ENCODE measurements at regions not wholly inside any gene's neighbourhood (a gene's known extent, or its start where the extent isn't known, plus 50 kb on each side); places are given as distances from the start of the nearest gene placed in this dataset.

DNA sequence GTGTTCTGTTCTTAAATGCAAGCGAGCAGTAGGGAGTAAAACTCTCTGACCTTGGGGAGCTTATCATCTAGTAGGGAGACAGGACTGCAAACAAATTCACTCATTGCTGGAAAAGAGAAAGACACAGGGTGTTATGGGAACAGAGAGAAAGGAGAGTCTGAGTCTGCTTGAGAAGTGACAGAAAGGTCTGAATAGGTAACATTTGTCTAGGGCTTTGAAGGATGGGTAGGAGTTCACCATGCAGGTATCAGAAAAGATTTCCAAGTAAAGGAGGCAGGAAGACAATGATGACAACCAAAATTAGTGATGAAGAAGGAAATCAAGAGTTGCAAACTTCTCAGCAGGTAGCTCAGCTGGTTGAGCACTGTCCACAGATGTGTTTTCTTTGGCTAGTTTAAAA lies 93.6 kb upstream of the GPR139 start:
- DNase-seq: no peak

DNA sequence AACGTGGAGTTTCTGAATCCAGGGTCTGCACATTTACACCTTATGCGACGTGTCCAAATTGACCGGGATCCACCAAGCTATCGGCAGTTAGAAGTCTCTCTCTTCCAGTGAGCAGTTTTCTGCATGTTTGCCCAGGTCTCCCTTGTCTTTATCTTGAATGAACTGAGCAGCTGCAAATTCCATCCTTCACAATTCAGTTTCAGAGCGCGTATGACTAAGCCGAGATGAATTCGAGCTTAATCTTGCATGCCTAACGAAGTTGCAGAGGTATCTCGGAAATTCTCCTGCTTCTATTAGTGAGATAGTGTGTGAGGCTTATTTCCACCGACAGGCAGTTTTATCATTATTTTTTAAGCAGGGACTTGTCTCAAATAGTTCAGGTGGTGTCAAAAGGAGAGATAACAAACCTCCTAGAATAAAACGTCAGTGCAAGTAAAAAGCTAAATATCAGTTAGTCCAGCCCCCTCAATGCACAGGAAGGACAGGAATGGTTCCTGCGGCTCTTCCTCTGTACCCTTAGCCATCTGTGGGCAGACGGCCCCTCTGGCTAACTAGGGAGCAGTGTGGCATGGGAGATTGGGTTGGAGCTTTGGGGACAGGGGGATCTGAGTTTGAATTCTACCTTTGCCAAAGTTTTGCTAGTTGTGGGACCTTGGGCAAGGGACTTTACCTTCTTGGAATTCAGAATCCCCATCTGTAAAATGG lies 93.0 kb upstream of the GPR139 start:
- no peak for DNase-seq

GRCh38 chr16:20153444-20153843 lies 79.8 kb upstream of the GPR139 start:
- DNase-seq: no peak

DNA sequence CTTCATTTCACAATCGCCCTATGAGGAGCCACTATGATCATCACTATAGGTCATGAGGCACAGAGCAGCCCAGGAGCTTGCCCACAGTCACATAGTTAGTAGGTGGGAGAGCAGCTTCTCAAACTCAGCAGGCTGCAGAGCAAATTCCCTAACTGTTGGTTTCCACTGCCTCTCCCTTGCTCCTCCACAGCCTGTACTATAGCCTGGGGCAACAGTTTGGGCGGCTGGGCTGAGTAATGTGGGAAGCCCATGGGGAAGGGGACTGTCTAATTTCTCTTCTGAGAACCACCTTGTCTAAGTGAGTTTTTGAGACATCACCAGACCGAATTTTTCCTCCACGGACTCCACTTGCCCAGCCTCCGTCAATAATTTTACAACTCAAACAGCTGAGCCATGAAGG lies 73.4 kb upstream of the GPR139 start:
- DNase-seq: no peak

GRCh38 chr16:20141956-20142355 lies 68.3 kb upstream of the GPR139 start:
- no peak for DNase-seq

DNA sequence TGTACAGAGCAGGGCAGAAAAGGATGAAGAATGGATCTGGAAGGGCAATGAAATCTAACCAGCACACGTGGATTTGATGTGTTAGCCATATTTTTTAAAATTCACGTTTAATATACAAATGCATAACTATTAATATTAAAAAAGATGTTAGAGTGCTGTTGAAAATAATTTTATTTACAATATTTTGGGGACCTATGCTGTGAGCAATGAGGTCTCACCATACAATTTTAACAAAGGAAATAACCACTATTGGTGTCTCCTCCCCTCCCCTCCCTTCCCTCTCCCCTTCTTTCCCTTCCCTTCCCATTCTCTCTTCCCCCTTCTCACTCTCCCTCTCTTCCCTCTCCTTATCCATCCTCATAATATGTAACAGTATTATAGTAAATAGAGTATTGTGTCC lies 64.2 kb upstream of the GPR139 start:
- DNase-seq: no peak

DNA sequence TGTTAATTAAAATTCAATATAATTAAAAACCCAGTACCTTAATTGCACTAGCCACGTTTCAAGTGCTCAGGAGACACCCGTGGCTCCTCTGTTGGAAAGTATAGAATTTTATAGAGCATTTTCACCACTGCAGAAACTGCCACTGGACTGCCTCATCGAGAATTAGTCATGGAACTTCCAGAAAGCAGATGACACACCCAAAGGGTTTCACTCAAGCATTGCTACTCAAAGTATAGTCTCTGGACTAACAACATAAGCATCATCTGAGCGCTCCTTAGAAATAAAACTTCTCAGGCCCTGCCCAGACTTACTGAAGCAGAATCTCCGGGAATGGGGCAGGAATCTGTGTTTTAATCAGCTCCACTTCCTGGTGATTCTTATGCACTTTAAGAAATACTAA lies 63.5 kb upstream of the GPR139 start:
- DNase-seq: no peak

DNA sequence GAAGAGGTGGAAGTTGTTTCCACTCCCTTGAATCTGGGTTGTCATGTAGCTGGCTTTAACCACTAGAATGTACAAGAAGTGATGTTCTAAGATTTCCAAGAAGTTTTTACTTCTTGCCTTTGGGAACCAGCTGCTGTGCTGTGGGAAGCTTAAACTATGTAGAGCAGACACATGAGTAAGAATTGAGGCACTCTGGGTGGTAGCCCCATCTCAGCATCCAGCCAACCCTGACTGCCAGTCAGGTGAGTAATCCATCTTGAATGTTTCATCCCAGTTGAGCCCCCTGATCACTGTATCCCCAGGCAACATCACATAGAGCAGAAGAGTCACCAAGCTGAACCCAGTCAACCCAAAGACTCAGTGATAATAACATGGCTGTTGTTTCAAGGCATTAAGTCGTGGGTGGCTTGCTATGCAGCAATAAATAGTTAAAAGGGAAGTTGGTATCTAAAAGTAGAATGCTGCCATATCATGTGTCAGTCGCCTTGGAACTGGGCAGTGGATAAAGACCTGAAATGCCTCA lies 62.8 kb upstream of the GPR139 start:
- DNase-seq: no peak

- DNase-seq: no peak
Observed at GRCh38 chr16:20129375-20129774, 55.7 kb upstream of the GPR139 start.
